Mesenchymal stem cell (in vitro differentiated cells and primary cell): ENCODE measurements at regions not wholly inside any gene's neighbourhood (a gene's known extent, or its start where the extent isn't known, plus 50 kb on each side); places are given as distances from the start of the nearest gene placed in this dataset.

Experiments
- DNase-seq: peaks from one replicate; pipeline ENCODE4 v3.0.0-alpha.2; 2013
- H2AFZ ChIP-seq: one replicate; pipeline ENCODE4 v1.6.1; 2013; ENCODE audit warnings: low read depth, mild to moderate bottlenecking, control low read depth, inconsistent platforms, low read length, moderate library complexity
- H2AK5ac ChIP-seq: 2 replicates; pipeline ENCODE4 v1.6.1; 2013; ENCODE audit warnings: low read length, moderate library complexity, mild to moderate bottlenecking, inconsistent platforms; ENCODE audit not compliant: severe bottlenecking
- H2BK120ac ChIP-seq: one replicate; pipeline ENCODE4 v1.6.1; 2013; ENCODE audit warnings: low read depth, mild to moderate bottlenecking, inconsistent platforms, low read length, moderate library complexity
- H2BK12ac ChIP-seq, 2 experiments: one replicate each; pipeline ENCODE4 v1.6.1; 2013; ENCODE audit warnings: inconsistent platforms in 2 of 2, low read length in 2 of 2, mild to moderate bottlenecking in 2 of 2, moderate library complexity in 2 of 2, control low read depth in 1 of 2
- H2BK15ac ChIP-seq: one replicate; pipeline ENCODE4 v1.6.1; 2013; ENCODE audit warnings: mild to moderate bottlenecking, low read depth, inconsistent platforms; ENCODE audit not compliant: poor library complexity, severe bottlenecking
- H2BK5ac ChIP-seq: 2 replicates; pipeline ENCODE4 v1.6.1; 2013; ENCODE audit warnings: low read depth, mild to moderate bottlenecking, low read length, control low read depth, inconsistent platforms; ENCODE audit not compliant: poor library complexity, severe bottlenecking
- H3K14ac ChIP-seq, 2 experiments: one replicate each; pipeline ENCODE4 v1.6.1; 2013; ENCODE audit warnings: inconsistent platforms in 2 of 2, low read length in 2 of 2, control low read depth in 1 of 2, mild to moderate bottlenecking in 1 of 2, moderate library complexity in 1 of 2
- H3K18ac ChIP-seq, 2 experiments: one replicate each; pipeline ENCODE4 v1.6.1; 2013; ENCODE audit warnings: inconsistent platforms in 2 of 2, low read length in 2 of 2, control low read depth in 1 of 2, low read depth in 1 of 2, mild to moderate bottlenecking in 1 of 2
- H3K23ac ChIP-seq, 2 experiments: one replicate each; pipeline ENCODE4 v1.6.1; 2013; ENCODE audit warnings: inconsistent platforms in 2 of 2, low read length in 2 of 2, mild to moderate bottlenecking in 2 of 2, moderate library complexity in 2 of 2, control low read depth in 1 of 2
- H3K27ac ChIP-seq: 2 replicates; pipeline ENCODE4 v1.5.1; 2013; ENCODE audit warnings: mild to moderate bottlenecking, moderate library complexity, low read length, control low read depth, inconsistent platforms; ENCODE audit not compliant: poor library complexity, severe bottlenecking
- H3K27me3 ChIP-seq, 2 experiments: 2 replicates each; pipeline versions ENCODE4 v1.6.1 to v1.7.0; 2013; ENCODE audit warnings: low read length in 2 of 2, mild to moderate bottlenecking in 2 of 2, moderate library complexity in 2 of 2, control low read depth in 1 of 2, inconsistent platforms in 1 of 2; ENCODE audit not compliant: control insufficient read depth in 1 of 2, insufficient read depth in 1 of 2
- H3K36me3 ChIP-seq, 2 experiments: 2 replicates each; pipeline versions ENCODE4 v1.6.1 to v1.7.0; 2013; ENCODE audit warnings: low read length in 2 of 2, control low read depth in 1 of 2, inconsistent platforms in 1 of 2, low read depth in 1 of 2, mild to moderate bottlenecking in 1 of 2; ENCODE audit not compliant: insufficient read depth in 2 of 2, control insufficient read depth in 1 of 2
- H3K4ac ChIP-seq, 2 experiments: one replicate each; pipeline ENCODE4 v1.6.1; 2013; ENCODE audit warnings: inconsistent platforms in 2 of 2, low read length in 2 of 2, mild to moderate bottlenecking in 2 of 2, moderate library complexity in 2 of 2, control low read depth in 1 of 2, low read depth in 1 of 2
- H3K4me1 ChIP-seq: 2 replicates; pipeline ENCODE4 v1.6.1; 2013; ENCODE audit warnings: low read depth, low read length, control low read depth; ENCODE audit not compliant: control insufficient read depth, insufficient read depth
- H3K4me2 ChIP-seq: 2 replicates; pipeline ENCODE4 v1.6.1; 2013; ENCODE audit warnings: low read length, mild to moderate bottlenecking, inconsistent platforms; ENCODE audit not compliant: poor library complexity, severe bottlenecking
- H3K4me3 ChIP-seq, 2 experiments: 2 replicates each; pipeline versions ENCODE4 v1.5.1 to v1.7.0; 2013; ENCODE audit warnings: low read length in 2 of 2, mild to moderate bottlenecking in 2 of 2, control low read depth in 1 of 2, low read depth in 1 of 2; ENCODE audit not compliant: insufficient read depth in 1 of 2
- H3K79me1 ChIP-seq: replicated peaks from 2 replicates; pipeline ENCODE4 v1.6.1; 2013; ENCODE audit warnings: mild to moderate bottlenecking, control low read depth, low read length, inconsistent platforms; ENCODE audit not compliant: poor library complexity, severe bottlenecking
- H3K9ac ChIP-seq: 2 replicates; pipeline ENCODE4 v1.7.0; 2013; ENCODE audit warnings: mild to moderate bottlenecking, low read length, moderate library complexity
- H3K9me3 ChIP-seq: 2 replicates; pipeline ENCODE4 v1.7.0; 2013; ENCODE audit warnings: mild to moderate bottlenecking, low read length; ENCODE audit not compliant: control insufficient read depth
- H4K8ac ChIP-seq: one replicate; pipeline ENCODE4 v1.6.1; 2013; ENCODE audit warnings: inconsistent platforms, mild to moderate bottlenecking, low read length, moderate library complexity
- H4K91ac ChIP-seq: one replicate; pipeline ENCODE4 v1.6.1; 2013; ENCODE audit warnings: mild to moderate bottlenecking, low read length, inconsistent platforms
- WGBS: methylation state at CpG from one replicate; pipeline ENCODE4 v1.1.7; 2013; ENCODE audit warnings: mixed read lengths; 5-methylcytosine and 5-hydroxymethylcytosine counted together

DNA sequence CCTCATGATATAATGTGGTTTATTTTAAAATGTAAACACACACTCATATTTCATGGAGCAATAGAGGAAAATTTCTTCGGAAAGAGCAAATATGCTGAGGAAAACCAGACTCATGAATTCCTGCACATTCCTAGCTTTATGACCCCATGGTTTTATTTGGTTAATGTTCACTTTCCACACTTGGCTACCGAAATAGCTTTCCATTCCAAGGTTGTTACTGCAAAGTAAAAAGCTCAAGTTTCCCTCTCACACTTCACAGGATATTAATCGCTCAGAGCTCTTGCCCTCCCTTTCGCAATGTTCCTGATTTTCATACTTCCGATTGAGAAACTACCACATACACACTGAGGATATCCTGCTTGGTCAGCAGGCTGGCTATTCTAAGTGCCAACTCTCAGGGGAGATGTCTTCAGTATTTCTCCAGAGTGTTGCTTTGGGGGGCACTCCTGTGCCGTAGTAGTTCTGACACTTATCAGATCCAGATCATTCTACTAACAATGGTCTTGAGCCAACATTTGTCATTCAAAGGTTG is 77.5 kb upstream of the STEAP1B start:
- Histone ChIP-seq H2BK12ac (no peak overlapping the region), H3K9me3 (peaks cover 6% of the 10 kb centered on the region), H3K27me3 (no peaks in the 10 kb centered on the region), H3K9ac (peak overlapping the region; percentile 66), H2BK5ac (peak overlapping the region; percentile 31), H3K23ac (no peak overlapping the region), H3K79me1 (peaks cover 4% of the 10 kb centered on the region), H3K4me1 (peaks cover 7% of the 10 kb centered on the region), H3K27ac (peak overlapping the region; percentile 99), H2AK5ac (peak overlapping the region; percentile 68), H2BK15ac (no peak overlapping the region), H3K36me3 (no peaks in the 10 kb centered on the region), H2BK120ac (no peak overlapping the region), H3K18ac (peak overlapping the region in 1 of 2 experiments; percentile 37), H2AFZ (no peak overlapping the region), H3K4me3 (no peak overlapping the region), H4K8ac (no peak overlapping the region), H3K14ac (no peak overlapping the region), H4K91ac (no peak overlapping the region), H3K4me2 (no peak overlapping the region), H3K4ac (peak overlapping the region in 1 of 2 experiments; percentile 54)
- DNase-seq = peak; percentile 99
- WGBS = 24% methylated on average over 5 of the region's 6 CpGs

DNA sequence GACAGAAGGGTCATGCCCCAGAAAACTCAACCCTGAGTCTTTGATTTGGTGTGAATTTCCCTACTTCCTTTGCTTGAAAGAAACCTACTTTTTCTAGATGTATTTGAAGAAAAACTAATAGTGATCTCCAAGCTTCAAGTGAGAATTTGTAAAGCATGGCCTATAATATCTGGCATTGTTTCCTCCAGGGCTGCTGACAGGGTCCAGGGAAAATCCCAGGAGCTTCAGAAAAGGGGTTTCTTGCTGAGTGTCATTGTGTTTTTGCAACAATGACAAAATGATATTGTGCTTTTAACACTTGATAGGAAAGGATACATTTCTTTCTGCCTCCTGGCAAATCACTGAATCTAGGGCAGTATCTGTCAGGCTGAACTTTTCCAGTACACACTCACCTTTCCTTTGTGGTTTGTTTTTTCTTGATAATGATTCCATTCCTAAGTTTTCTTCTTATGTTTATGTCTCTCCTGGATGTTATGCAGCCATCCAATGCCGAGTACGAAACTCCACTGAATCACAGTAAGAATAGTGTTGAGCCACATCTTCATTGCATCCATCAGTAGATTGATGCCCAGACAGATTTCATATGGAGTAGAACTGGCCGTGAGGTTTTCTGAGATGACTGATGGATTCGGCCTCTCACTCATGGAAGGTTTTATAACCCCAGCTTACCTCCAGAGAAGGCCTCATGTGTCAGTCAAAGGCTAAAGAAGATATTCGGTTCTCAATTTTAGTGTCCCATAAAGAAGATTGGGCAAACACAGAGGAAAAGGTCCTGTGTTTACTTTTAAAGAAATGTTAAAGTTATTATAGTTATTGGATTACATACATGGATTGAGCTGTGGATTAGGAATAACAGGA is 76.9 kb upstream of the STEAP1B start:
- peak overlapping the region; percentile 89 for H2BK5ac ChIP-seq
- peak overlapping the region; percentile 88 to 97 for H2BK12ac ChIP-seq
- peaks cover 0 to 2% of the 10 kb centered on the region in 2 experiments for H3K27me3 ChIP-seq
- no peak overlapping the region for H3K14ac ChIP-seq
- peak overlapping the region; percentile 44 for H3K9ac ChIP-seq
- H3K4me3 ChIP-seq = no peak overlapping the region
- H3K4me2 ChIP-seq = no peak overlapping the region
- WGBS = 55% methylated on average over 5 of the region's 5 CpGs
- peak overlapping the region; percentile 70 for H4K8ac ChIP-seq
- peaks cover 7% of the 10 kb centered on the region for H3K4me1 ChIP-seq
- peak overlapping the region; percentile 36 for H2BK120ac ChIP-seq
- no peak overlapping the region for H3K23ac ChIP-seq
- peaks cover 3% of the 10 kb centered on the region for H3K79me1 ChIP-seq
- no peak overlapping the region for H2BK15ac ChIP-seq
- peak overlapping the region; percentile 49 to 84 for H3K18ac ChIP-seq
- peaks cover 0 to 1% of the 10 kb centered on the region in 2 experiments for H3K36me3 ChIP-seq
- peak overlapping the region; percentile 98 for H3K27ac ChIP-seq
- peak overlapping the region; percentile 57 to 93 for H3K4ac ChIP-seq
- DNase-seq = no peak
- peaks cover 6% of the 10 kb centered on the region for H3K9me3 ChIP-seq
- no peak overlapping the region for H2AFZ ChIP-seq
- H4K91ac ChIP-seq = peak overlapping the region; percentile 40
- peak overlapping the region; percentile 89 for H2AK5ac ChIP-seq

DNA sequence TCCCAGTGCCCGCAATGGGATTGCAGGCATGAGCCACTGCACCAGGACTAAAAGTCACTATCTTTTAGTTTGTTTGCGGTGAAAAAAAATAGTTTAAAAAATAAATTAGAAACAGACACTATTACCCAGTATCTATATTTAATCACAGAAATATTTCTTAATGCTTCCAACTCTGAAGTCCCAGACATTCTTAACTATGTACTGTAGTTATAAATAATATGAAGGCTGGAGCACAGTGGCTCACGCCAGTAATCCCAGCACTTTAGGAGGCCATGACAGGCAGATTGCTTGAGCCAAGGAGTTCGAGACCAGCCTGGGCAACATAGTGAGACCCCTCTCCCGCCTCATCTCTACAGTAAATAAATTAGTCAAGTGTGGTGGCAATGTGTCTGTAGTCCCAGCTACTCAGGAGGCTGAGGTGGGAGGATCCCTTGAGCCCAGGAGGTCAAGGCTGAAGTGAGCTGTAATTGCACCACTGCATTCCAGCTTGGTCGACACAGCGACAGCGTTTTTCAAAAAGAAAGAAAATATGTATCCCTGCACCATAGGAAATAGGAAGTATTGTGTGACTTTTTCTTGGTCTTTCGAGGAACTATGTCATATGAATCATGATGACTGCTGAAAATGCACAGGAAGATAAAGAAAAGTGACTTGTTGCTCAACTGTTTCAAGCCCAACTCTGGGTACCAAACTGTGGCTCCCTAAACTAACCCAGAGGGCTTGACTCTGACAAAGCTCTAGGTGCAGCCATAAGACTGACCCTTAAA is 74.9 kb upstream of the STEAP1B start:
- peak overlapping the region in 1 of 2 experiments; percentile 67 for H3K4ac ChIP-seq
- H4K8ac ChIP-seq = no peak overlapping the region
- peaks cover 6% of the 10 kb centered on the region for H3K9me3 ChIP-seq
- peaks cover 0 to 2% of the 10 kb centered on the region in 2 experiments for H3K36me3 ChIP-seq
- peak overlapping the region; percentile 73 to 95 for H2BK12ac ChIP-seq
- no peak overlapping the region for H3K9ac ChIP-seq
- peaks cover 3% of the 10 kb centered on the region for H3K79me1 ChIP-seq
- peak overlapping the region; percentile 55 to 64 for H3K18ac ChIP-seq
- peak overlapping the region; percentile 72 for H4K91ac ChIP-seq
- H2BK15ac ChIP-seq = no peak overlapping the region
- H3K23ac ChIP-seq = no peak overlapping the region
- DNase-seq = no peak
- no peak overlapping the region for H2BK120ac ChIP-seq
- H3K27me3 ChIP-seq = peaks cover 0 to 6% of the 10 kb centered on the region in 2 experiments
- no peak overlapping the region for H2AFZ ChIP-seq
- H2BK5ac ChIP-seq = no peak overlapping the region
- H3K27ac ChIP-seq = no peak overlapping the region
- H3K4me1 ChIP-seq = peaks cover 7% of the 10 kb centered on the region
- peak overlapping the region in 1 of 2 experiments; percentile 34 for H3K4me3 ChIP-seq
- 90% methylated on average over 7 of the region's 9 CpGs for WGBS
- H3K4me2 ChIP-seq = no peak overlapping the region
- H3K14ac ChIP-seq = no peak overlapping the region
- peak overlapping the region; percentile 84 for H2AK5ac ChIP-seq

DNA sequence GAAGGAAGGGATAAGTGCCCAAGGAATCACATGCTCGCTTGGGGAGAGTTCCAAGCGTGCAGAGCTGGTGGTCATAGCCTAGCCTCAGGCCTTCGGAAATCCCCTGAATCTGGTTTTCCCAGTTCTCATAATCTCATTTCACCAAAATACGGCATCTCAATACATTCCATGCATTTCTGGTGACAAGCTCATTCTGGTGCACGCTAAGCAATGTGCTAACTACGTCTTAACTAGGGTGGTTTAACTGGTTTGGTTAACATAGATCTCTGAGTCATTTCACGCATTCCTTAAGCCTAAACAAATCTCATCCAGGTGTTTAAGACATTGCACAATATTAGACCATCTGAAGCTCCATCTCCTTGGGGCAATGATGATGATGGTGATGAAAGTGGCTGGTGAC is 72.9 kb upstream of the STEAP1B start:
- peaks cover 0 to 2% of the 10 kb centered on the region in 2 experiments for H3K36me3 ChIP-seq
- H3K23ac ChIP-seq = no peak overlapping the region
- H3K14ac ChIP-seq = no peak overlapping the region
- no peak overlapping the region for H3K9ac ChIP-seq
- H3K4me1 ChIP-seq = peaks cover 5% of the 10 kb centered on the region
- peak overlapping the region; percentile 33 for H3K27ac ChIP-seq
- 94% methylated on average over 6 of the region's 7 CpGs for WGBS
- no peak overlapping the region for H4K91ac ChIP-seq
- H3K4me2 ChIP-seq = no peak overlapping the region
- H2AK5ac ChIP-seq = no peak overlapping the region
- H3K4me3 ChIP-seq = no peak overlapping the region
- no peak overlapping the region for H4K8ac ChIP-seq
- H2BK120ac ChIP-seq = no peak overlapping the region
- H3K18ac ChIP-seq = no peak overlapping the region
- H3K9me3 ChIP-seq = no peaks in the 10 kb centered on the region
- peak; percentile 43 for DNase-seq
- peaks cover 0 to 6% of the 10 kb centered on the region in 2 experiments for H3K27me3 ChIP-seq
- H2BK15ac ChIP-seq = no peak overlapping the region
- peaks cover 8% of the 10 kb centered on the region for H3K79me1 ChIP-seq
- no peak overlapping the region for H3K4ac ChIP-seq
- H2BK12ac ChIP-seq = no peak overlapping the region
- H2BK5ac ChIP-seq = no peak overlapping the region
- H2AFZ ChIP-seq = no peak overlapping the region
